CD1c-positive myeloid dendritic cell (primary cell): ENCODE measurements at regions not wholly inside any gene's neighbourhood (a gene's known extent, or its start where the extent isn't known, plus 50 kb on each side); places are given as distances from the start of the nearest gene placed in this dataset.
"Not testable (repeated sequence)": the region's sequence is repeated elsewhere in the genome, so short reads cannot be mapped to it uniquely, and the experiment has no call there.

ENCODE experiments used
- DNase-seq: peaks from one replicate; pipeline ENCODE4 v3.0.0-alpha.2; 2016; ENCODE audit errors: extremely low spot score

DNA sequence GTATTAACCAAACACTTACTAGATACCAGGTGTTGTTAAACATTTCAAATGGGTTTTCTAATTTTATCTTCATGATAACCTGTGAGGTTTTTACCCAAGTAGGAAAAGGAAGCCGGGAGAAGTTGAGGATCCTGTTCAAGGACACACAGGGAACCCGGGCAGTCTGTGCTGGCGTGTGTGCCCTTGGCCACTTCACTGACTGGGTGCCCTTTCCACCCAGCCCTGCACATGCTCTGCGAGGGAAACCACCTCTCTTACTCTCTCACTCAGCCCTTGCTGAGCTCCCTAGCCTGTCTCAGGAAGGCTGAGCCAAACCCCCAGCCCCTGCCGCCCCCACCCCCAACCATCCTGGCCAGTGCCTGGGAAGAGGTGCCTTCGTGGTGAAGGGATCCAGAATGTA lies 51.8 kb downstream of the TEX44 start:
- DNase-seq = no peak

- no peak for DNase-seq
Observed at GRCh38 chr2:231646476-231646875, 53.8 kb downstream of the TEX44 start.

DNA sequence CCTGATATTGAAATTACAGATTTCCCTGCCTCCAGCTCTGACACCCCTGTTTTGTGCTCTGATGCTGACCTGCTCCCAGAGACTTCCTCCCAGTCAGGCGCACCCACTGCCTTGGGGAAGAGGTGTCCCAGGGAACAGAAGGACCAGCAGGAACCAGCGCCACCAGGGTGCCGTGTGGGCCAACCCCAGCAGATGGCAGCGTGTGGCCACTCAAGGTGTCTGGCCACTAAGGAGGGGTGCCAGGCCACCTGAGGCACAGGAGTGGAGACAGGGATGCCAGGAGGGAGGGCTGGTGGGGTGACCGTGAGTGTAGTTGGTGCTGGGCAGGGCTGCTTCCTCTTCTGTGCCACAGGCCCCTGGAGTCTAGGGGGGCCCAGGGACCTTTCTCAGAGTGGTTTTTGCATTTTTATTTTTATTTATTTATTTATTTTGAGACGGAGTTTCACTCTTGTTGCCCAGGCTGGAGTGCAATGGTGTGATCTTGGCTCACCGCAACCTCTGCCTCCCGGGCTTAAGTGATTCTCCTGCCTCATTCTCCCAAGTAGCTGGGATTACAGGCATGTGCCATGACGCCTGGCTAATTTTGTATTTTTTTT lies 56.0 kb downstream of the TEX44 start:
- peak; percentile 71 for DNase-seq

DNA sequence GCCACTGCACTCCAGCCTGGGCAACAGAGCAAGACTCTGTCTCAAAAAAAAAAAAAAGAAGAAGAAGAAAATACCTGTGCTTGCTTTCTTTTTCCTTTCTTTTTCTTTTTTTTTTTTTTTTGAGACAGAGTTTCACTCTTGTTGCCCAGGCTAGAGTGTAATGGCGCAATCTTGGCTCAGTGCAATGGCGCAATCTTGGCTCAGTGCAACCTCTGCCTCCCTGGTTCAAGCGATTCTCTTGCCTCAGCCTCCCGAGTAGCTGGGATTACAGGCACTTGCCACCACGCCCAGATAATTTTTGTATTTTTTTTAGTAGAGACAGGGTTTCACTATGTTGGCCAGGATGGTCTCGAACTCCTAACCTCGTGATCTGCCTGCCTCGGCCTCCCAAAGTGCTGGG lies 56.8 kb upstream of the PTMA start:
- not testable (repeated sequence) for DNase-seq

DNA sequence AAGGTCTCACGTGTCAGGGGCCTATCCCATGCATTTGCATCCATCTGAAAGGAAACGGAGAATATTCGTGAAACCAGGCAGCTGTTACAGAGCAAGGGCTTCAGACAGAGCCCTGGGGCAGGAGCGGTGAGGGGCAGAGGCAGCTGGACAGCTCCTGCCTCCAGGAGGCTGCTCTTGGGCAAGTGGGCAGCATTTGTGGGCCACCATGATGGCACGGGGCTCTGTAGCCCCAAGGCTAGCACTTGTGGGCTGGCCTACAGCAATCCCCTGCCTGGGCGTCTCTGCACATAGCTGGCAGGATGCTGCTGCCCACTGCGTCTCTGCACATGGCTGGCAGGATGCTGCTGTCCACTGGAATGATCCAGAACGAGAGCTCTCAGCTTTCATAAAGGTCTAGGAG lies 52.8 kb upstream of the PTMA start:
- no peak for DNase-seq

- no peak for DNase-seq
Observed at GRCh38 chr2:231655894-231656293, 52.4 kb upstream of the PTMA start.
